Heart left ventricle (tissue), 13 donors: ENCODE measurements at regions not wholly inside any gene's neighbourhood (a gene's known extent, or its start where the extent isn't known, plus 50 kb on each side); places are given as distances from the start of the nearest gene placed in this dataset.

Experiments used
- CTCF ChIP-seq, 12 donors: fragments of 200-600 bp; sonication (generic) in 4 of 12; IDR thresholded peaks; one replicate each; pipeline versions ENCODE4 v1.5.0 to v1.8.0; 2018 to 2022; ENCODE audit warnings: antibody characterized with exemption in 12 of 12, mild to moderate bottlenecking in 5 of 12
- POLR2A ChIP-seq, 2 donors: fragments of 450-650 bp; IDR thresholded peaks; one replicate each; pipeline ENCODE4 v1.6.1; 2017; ENCODE audit warnings: antibody characterized with exemption in 2 of 2, mild to moderate bottlenecking in 2 of 2, moderate library complexity in 2 of 2
- donor health status: ischemic (EF 13 %, LVEDD 7.1; RV severe dilation, severe dysfunction).
- donor health status: DM: no; HTN: yes; CAD: no.
- donor health status: DM: no; HTN: no; CAD: no.
- donor health status: ischemic (EF 25% LVEDD 6.9; RV normal size, moderate dysfunction).
- donor health status: ischemic (EF 25% LVEDD 5.7; RV mildly dilated, moderate dysfunction).
- donor health status: ischemic (EF 35%, LVEDD 5.7; RV mildly dilated, moderate dysfunction).
- donor health status: nonischemic (EF 11% LVEDD 7.7; RV severe dilation, severe dysfunction).
- donor health status: DM: yes; HTN: yes; CAD: no.
- donor health status: PGD.
- donor health status: ischemic (EF 29% LVEDD 5.4; RV normal size, mild dysfunction).
- donor health status: nonischemic (EF 23%, LVEDD 6.1; RV moderate dilation, normal function).

- TF ChIP-seq POLR2A (IDR thresholded peaks at IDR 0.05) (no peak), CTCF (IDR thresholded peaks at IDR 0.05) (no peak)
These were observed 84.8 kb upstream of the CPHXL start for GRCh38 chr16:75811020-75811634.
